Kidney (tissue), 13 donors: ENCODE measurements at regions not wholly inside any gene's neighbourhood (a gene's known extent, or its start where the extent isn't known, plus 50 kb on each side); places are given as distances from the start of the nearest gene placed in this dataset.

ENCODE experiments used
- DNase-seq, 5 donors: peaks; one replicate each; pipeline ENCODE4 v3.0.0-alpha.2; 2013 to 2020
- FAIRE-seq: peaks from 2 replicates; lab custom pipeline; 2012; peaks lifted over from hg19 to GRCh38; lab: Jason Lieb, UNC
- H3K27ac ChIP-seq, 2 donors: one replicate each; pipeline ENCODE4 v1.7.0; 2013; ENCODE audit warnings: low read depth in 2 of 2, low read length in 2 of 2, inconsistent platforms in 1 of 2
- H3K27me3 ChIP-seq: one replicate; pipeline ENCODE4 v1.7.1; 2013; ENCODE audit warnings: low read length, inconsistent platforms; ENCODE audit not compliant: control insufficient read depth, insufficient read depth
- H3K36me3 ChIP-seq, 3 donors: one replicate each; pipeline versions ENCODE4 v1.7.0 to v1.7.1; 2013; ENCODE audit warnings: low read length in 3 of 3, control low read depth in 1 of 3, inconsistent platforms in 1 of 3; ENCODE audit not compliant: insufficient read depth in 3 of 3, control insufficient read depth in 2 of 3
- H3K4me1 ChIP-seq, 3 donors: one replicate each; pipeline versions ENCODE4 v1.7.0 to v1.7.1; 2013; ENCODE audit warnings: low read length in 3 of 3, inconsistent platforms in 1 of 3, low read depth in 1 of 3; ENCODE audit not compliant: control insufficient read depth in 2 of 3, insufficient read depth in 2 of 3
- H3K4me3 ChIP-seq, 3 donors: one replicate each; pipeline versions ENCODE4 v1.7.0 to v1.8.1; 2013; ENCODE audit warnings: low read length in 3 of 3, control low read depth in 1 of 3, inconsistent platforms in 1 of 3
- H3K9ac ChIP-seq, 3 donors: one replicate each; pipeline versions ENCODE4 v1.7.0 to v1.7.1; 2013; ENCODE audit warnings: low read length in 3 of 3, control low read depth in 1 of 3, inconsistent platforms in 1 of 3
- H3K9me3 ChIP-seq, 3 donors: one replicate each; pipeline versions ENCODE4 v1.7.0 to v1.7.1; 2013; ENCODE audit warnings: low read length in 3 of 3, control low read depth in 1 of 3, inconsistent platforms in 1 of 3; ENCODE audit not compliant: control insufficient read depth in 2 of 3, insufficient read depth in 1 of 3
- CTCF ChIP-seq: IDR thresholded peaks from 3 replicates; pipeline ENCODE4 v1.5.1; 2012; ENCODE audit warnings: mild to moderate bottlenecking, moderate library complexity, borderline replicate concordance; ENCODE audit not compliant: insufficient read depth; ENCODE audit errors: extremely low read depth
- intact Hi-C: fragments of 100-400 bp; cut with DNase I; formaldehyde crosslinking; loops from one replicate; pipeline ENCODE4 v1.11.1; 2022
- donor health status: control.
- donor health status: control.
- donor health status: control.
- donor health status: control.
- donor health status: control.
- donor health status: DM: yes; HTN: yes; CAD: no.
- donor health status: Normal renal cell carcinoma (clear cell type).

DNA sequence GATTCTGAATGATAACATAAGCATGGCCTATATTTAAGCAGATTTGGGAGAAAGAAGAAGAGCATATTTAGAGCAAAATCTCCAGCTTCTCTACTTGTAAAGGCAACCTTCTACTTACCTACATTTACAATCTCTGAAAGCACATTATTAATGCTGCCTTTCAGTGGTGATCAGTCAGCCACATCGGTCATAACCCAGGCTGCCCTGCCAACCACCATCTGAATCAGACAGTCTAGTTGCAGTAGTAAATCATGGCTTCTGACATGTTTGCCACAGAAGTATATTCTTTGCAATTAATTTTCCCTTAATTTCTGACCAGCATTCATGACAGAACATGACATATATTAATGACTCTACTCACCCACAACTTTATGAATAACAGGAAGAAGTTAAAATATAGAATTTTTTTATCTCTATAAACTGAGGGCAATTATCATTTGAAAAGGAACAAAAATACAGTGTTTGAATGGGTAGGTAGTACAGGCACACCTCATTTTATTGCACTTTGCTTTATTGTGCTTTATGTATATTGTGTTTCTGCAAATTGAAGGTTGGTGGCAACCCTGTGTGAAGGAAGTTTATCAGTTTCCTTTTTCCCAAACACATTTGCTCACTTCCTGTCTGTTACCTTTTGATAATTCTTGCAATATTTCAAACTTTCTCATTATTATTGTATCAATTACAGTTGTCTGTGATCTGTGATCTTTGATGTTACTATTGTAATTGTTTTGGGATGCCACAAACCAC is 531.6 kb upstream of the CHAC2 start:
- H3K4me3 ChIP-seq = no peak overlapping the region
- H3K9ac ChIP-seq = no peak overlapping the region
- DNase-seq (peak in 4 of 5 donors; percentile 53 to 79 (median 70)), FAIRE-seq (no peak)
- H3K27ac ChIP-seq = no peak overlapping the region
- no peaks in the 10 kb centered on the region for H3K27me3 ChIP-seq
- intact Hi-C loops = no loop called here
- no peak for TF ChIP-seq CTCF
- no peaks in the 10 kb centered on the region for H3K4me1 ChIP-seq
- H3K9me3 ChIP-seq = no peaks in the 10 kb centered on the region
- H3K36me3 ChIP-seq = no peaks in the 10 kb centered on the region

GRCh38 chr2:53234548-53234903 is 533.1 kb upstream of the CHAC2 start:
- Histone ChIP-seq H3K27ac (no peak overlapping the region), H3K9ac (no peak overlapping the region), H3K4me1 (no peaks in the 10 kb centered on the region), H3K36me3 (no peaks in the 10 kb centered on the region), H3K27me3 (no peaks in the 10 kb centered on the region), H3K9me3 (no peaks in the 10 kb centered on the region), H3K4me3 (no peak overlapping the region)
- no peak for TF ChIP-seq CTCF
- DNase-seq (peak in 2 of 5 donors; percentile 30 to 31), FAIRE-seq (no peak)
- intact Hi-C loops = no loop called here

DNA sequence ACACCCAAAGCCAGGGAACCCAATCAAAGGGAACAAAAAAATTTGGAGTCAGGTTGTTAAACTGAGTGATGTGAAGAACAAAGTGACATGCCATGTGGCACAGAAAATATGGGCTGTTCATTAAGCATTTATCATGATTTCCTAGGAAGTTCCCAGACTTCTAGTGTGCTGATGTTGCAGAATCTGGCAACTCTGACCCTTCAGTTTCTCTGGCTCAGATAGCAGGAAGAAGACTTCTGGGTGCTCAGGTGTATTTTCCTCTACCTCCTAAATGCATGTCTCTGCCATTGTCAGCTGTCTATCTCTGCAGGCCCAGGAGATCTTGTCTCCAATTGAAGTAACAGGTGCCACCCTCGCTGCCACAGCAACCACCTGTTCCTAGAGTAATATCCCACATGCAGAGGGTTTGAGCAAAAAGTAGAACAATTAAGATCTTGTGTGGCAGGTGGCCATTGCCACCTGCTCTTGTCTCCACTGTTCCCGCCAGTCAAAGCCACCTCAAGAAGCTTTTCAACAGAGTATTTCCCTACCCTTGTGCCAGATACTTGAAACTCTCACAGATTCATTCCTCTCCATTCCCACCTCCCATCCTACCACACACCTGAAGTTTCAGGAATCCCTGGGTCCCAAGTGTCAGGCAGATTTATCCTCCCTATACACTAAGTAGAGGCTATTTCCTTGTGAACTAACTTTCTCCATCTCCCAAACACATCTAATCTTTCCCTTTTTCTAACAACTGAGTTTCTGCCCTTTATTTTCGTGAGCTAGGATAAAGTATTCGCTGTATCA is 533.7 kb upstream of the CHAC2 start:
- H3K4me3 ChIP-seq = no peak overlapping the region
- H3K27ac ChIP-seq = no peak overlapping the region
- H3K27me3 ChIP-seq = no peaks in the 10 kb centered on the region
- TF ChIP-seq CTCF = no peak
- intact Hi-C loops = no loop called here
- DNase-seq (peak in 2 of 5 donors; percentile 32 to 38), FAIRE-seq (no peak)
- no peak overlapping the region for H3K9ac ChIP-seq
- H3K36me3 ChIP-seq = no peaks in the 10 kb centered on the region
- H3K4me1 ChIP-seq = no peaks in the 10 kb centered on the region
- no peaks in the 10 kb centered on the region for H3K9me3 ChIP-seq
